ENCODE measurements at regions not wholly inside any gene's neighbourhood (a gene's known extent, or its start where the extent isn't known, plus 50 kb on each side); places are given as distances from the start of the nearest gene placed in this dataset.

GRCh38 chr4:160142579-160142978, 1039.7 kb downstream of the RAPGEF2 start:
- no peak for TF ChIP-seq CTCF (IDR thresholded peaks at IDR 0.05; ENCODE audit: low read depth, low read length)
- H3K4me3 ChIP-seq (ENCODE audit: low read depth, low read length), result no peak overlapping the region

GRCh38 chr4:160143574-160143973, 1040.7 kb downstream of the RAPGEF2 start:
- TF ChIP-seq CTCF (IDR thresholded peaks at IDR 0.05; ENCODE audit: low read depth, low read length), result no peak
- H3K4me3 ChIP-seq (ENCODE audit: low read depth, low read length), result no peak overlapping the region

- H3K4me3 ChIP-seq (ENCODE audit: low read depth, low read length), result no peak overlapping the region
- TF ChIP-seq CTCF (IDR thresholded peaks at IDR 0.05; ENCODE audit: low read depth, low read length), result no peak
Observed at GRCh38 chr4:160159457-160159856, 1056.6 kb downstream of the RAPGEF2 start.

GRCh38 chr4:160161026-160161425, 1058.1 kb downstream of the RAPGEF2 start:
- TF ChIP-seq CTCF (IDR thresholded peaks at IDR 0.05; ENCODE audit: low read depth, low read length), result no peak
- H3K4me3 ChIP-seq (ENCODE audit: low read depth, low read length), result no peak overlapping the region

GRCh38 chr4:160175064-160175643, 1072.3 kb downstream of the RAPGEF2 start:
- H3K4me3 ChIP-seq (ENCODE audit: low read depth, low read length), result no peak overlapping the region
- TF ChIP-seq CTCF (IDR thresholded peaks at IDR 0.05; ENCODE audit: low read depth, low read length), result no peak

- TF ChIP-seq CTCF (IDR thresholded peaks at IDR 0.05; ENCODE audit: low read depth, low read length), result no peak
- H3K4me3 ChIP-seq (ENCODE audit: low read depth, low read length), result no peak overlapping the region
Observed at GRCh38 chr4:160180211-160180610, 1077.3 kb downstream of the RAPGEF2 start.

GRCh38 chr4:160182727-160183126, 1079.8 kb downstream of the RAPGEF2 start:
- no peak for TF ChIP-seq CTCF (IDR thresholded peaks at IDR 0.05; ENCODE audit: low read depth, low read length)
- H3K4me3 ChIP-seq (ENCODE audit: low read depth, low read length), result no peak overlapping the region
